Keratinocyte (primary cell): ENCODE measurements at regions not wholly inside any gene's neighbourhood (a gene's known extent, or its start where the extent isn't known, plus 50 kb on each side); places are given as distances from the start of the nearest gene placed in this dataset.

Source experiments
- DNase-seq: peaks from one replicate; pipeline ENCODE4 v3.0.0-alpha.2; 2011; ENCODE audit warnings: low read depth, missing footprints, low spot score
- FAIRE-seq: peaks from 2 replicates; lab custom pipeline; 2011; peaks lifted over from hg19 to GRCh38; lab: Jason Lieb, UNC
- H2AFZ ChIP-seq: 2 replicates; pipeline ENCODE4 v1.6.0; 2012; ENCODE audit warnings: low read length, control low read depth, inconsistent platforms; ENCODE audit not compliant: control insufficient read depth
- H3K27ac ChIP-seq: 2 replicates; pipeline ENCODE4 v1.5.1; 2011; ENCODE audit warnings: low read length; ENCODE audit not compliant: control insufficient read depth, insufficient read depth
- H3K27me3 ChIP-seq: 3 replicates; pipeline ENCODE4 v1.6.0; 2011; ENCODE audit warnings: low read length; ENCODE audit not compliant: control insufficient read depth, insufficient read depth; ENCODE audit errors: extremely low read depth
- H3K36me3 ChIP-seq, 2 experiments: 2 replicates in 1 of 2; 3 replicates in 1 of 2; pipeline ENCODE4 v1.5.1; 2011; ENCODE audit warnings: low read length in 2 of 2, mild to moderate bottlenecking in 1 of 2; ENCODE audit not compliant: control insufficient read depth in 2 of 2, insufficient read depth in 2 of 2; ENCODE audit errors: extremely low read depth in 1 of 2
- H3K4me1 ChIP-seq: 3 replicates; pipeline ENCODE4 v1.5.1; 2011; ENCODE audit warnings: low read length; ENCODE audit not compliant: control insufficient read depth, insufficient read depth; ENCODE audit errors: extremely low read depth
- H3K4me2 ChIP-seq: 3 replicates; pipeline ENCODE4 v1.6.0; 2011; ENCODE audit warnings: low read depth, low read length; ENCODE audit not compliant: control insufficient read depth, insufficient read depth; ENCODE audit errors: extremely low read depth
- H3K4me3 ChIP-seq, 3 experiments: fragments of 200-600 bp in 1 of 3; sonication (generic) in 1 of 3; 2 replicates in 2 of 3; 3 replicates in 1 of 3; pipeline ENCODE4 v1.5.1; 2011 to 2016; ENCODE audit warnings: low read length in 3 of 3, mild to moderate bottlenecking in 3 of 3, control low read depth in 2 of 3, inconsistent platforms in 1 of 3, low read depth in 1 of 3, mixed read lengths in 1 of 3, mixed run types in 1 of 3, moderate library complexity in 1 of 3; ENCODE audit not compliant: control insufficient read depth in 2 of 3, insufficient read depth in 2 of 3; ENCODE audit errors: extremely low read depth in 1 of 3
- H3K79me2 ChIP-seq: 2 replicates; pipeline ENCODE4 v1.6.0; 2012; ENCODE audit warnings: low read length; ENCODE audit not compliant: control insufficient read depth, insufficient read depth
- H3K9ac ChIP-seq: 3 replicates; pipeline ENCODE4 v1.6.0; 2011; ENCODE audit warnings: low read length; ENCODE audit not compliant: control insufficient read depth, insufficient read depth; ENCODE audit errors: extremely low read depth
- H3K9me1 ChIP-seq: 3 replicates; pipeline ENCODE4 v1.6.0; 2011; ENCODE audit warnings: low read length; ENCODE audit not compliant: control insufficient read depth, insufficient read depth; ENCODE audit errors: extremely low read depth
- H3K9me3 ChIP-seq: 2 replicates; pipeline ENCODE4 v1.5.1; 2012; ENCODE audit warnings: low read depth, low read length; ENCODE audit not compliant: control insufficient read depth
- H4K20me1 ChIP-seq: 3 replicates; pipeline ENCODE4 v1.6.0; 2011; ENCODE audit warnings: low read length; ENCODE audit not compliant: control insufficient read depth, insufficient read depth; ENCODE audit errors: extremely low read depth
- CTCF ChIP-seq, 3 experiments: IDR thresholded peaks in 1 of 3; conservative IDR thresholded peaks in 1 of 3; optimal IDR thresholded peaks in 1 of 3; 2 replicates in 2 of 3; 3 replicates in 1 of 3; pipeline versions ENCODE3 to v1.5.1; 2011; ENCODE audit warnings: low read length in 3 of 3, mild to moderate bottlenecking in 3 of 3, moderate library complexity in 2 of 3, control low read depth in 1 of 3, inconsistent platforms in 1 of 3; ENCODE audit not compliant: insufficient read depth in 2 of 3; ENCODE audit errors: extremely low read depth in 1 of 3
- EZH2 ChIP-seq: IDR thresholded peaks from one replicate; pipeline ENCODE4 v1.6.1; 2012; ENCODE audit warnings: inconsistent platforms, mild to moderate bottlenecking, low read length, moderate library complexity
- dilution Hi-C: fragments of 300-500 bp; cut with MboI; formaldehyde crosslinking; loops from one replicate; pipeline ENCODE4 v1.7.0; 2020; ENCODE audit warnings: low sequenced_read_pairs; ENCODE audit not compliant: extremely low pct_ligation_motif_present

- FAIRE-seq: no peak
- Histone ChIP-seq H2AFZ (no peak overlapping the region), H3K79me2 (no peaks in the 10 kb centered on the region), H3K9ac (no peak overlapping the region), H3K27ac (no peak overlapping the region), H3K9me1 (no peaks in the 10 kb centered on the region), H3K4me2 (no peak overlapping the region), H3K4me1 (no peaks in the 10 kb centered on the region), H3K36me3 (no peaks in the 10 kb centered on the region), H3K9me3 (peaks cover 1% of the 10 kb centered on the region), H3K27me3 (peaks cover 27% of the 10 kb centered on the region), H4K20me1 (no peaks in the 10 kb centered on the region), H3K4me3 (no peak overlapping the region)
- no peak for DNase-seq
- TF ChIP-seq EZH2 (no peak), CTCF (optimal IDR thresholded peaks at IDR 0.05 in 1 of 3, IDR thresholded peaks at IDR 0.05 in 1 of 3, conservative IDR thresholded peaks at IDR 0.05 in 1 of 3; ENCODE audit: extremely low read depth in 1 of 3, insufficient read depth in 2 of 3, low read length in 3 of 3) (no peak)
- dilution Hi-C loops: no loop called here
Measured at GRCh38 chr4:1469043-1469442, 62.8 kb upstream of the NKX1-1 start.

GRCh38 chr4:1467581-1468458 lies 61.6 kb upstream of the NKX1-1 start:
- no peak for TF ChIP-seq CTCF (optimal IDR thresholded peaks at IDR 0.05 in 1 of 3, IDR thresholded peaks at IDR 0.05 in 1 of 3, conservative IDR thresholded peaks at IDR 0.05 in 1 of 3; ENCODE audit: extremely low read depth in 1 of 3, insufficient read depth in 2 of 3, low read length in 3 of 3)
- TF ChIP-seq EZH2: no peak
- dilution Hi-C loops: no loop called here
- H3K4me1 ChIP-seq: no peaks in the 10 kb centered on the region
- peaks cover 1% of the 10 kb centered on the region for H3K9me3 ChIP-seq
- H3K27ac ChIP-seq: no peak overlapping the region
- H3K4me3 ChIP-seq: no peak overlapping the region
- no peak overlapping the region for H3K4me2 ChIP-seq
- FAIRE-seq (no peak), DNase-seq (no peak)
- no peaks in the 10 kb centered on the region for H4K20me1 ChIP-seq
- H3K36me3 ChIP-seq: no peaks in the 10 kb centered on the region
- no peaks in the 10 kb centered on the region for H3K9me1 ChIP-seq
- no peak overlapping the region for H3K9ac ChIP-seq
- no peak overlapping the region for H2AFZ ChIP-seq
- H3K79me2 ChIP-seq: no peaks in the 10 kb centered on the region
- H3K27me3 ChIP-seq: peaks cover 30% of the 10 kb centered on the region
